ENCODE measurements at regions not wholly inside any gene's neighbourhood (a gene's known extent, or its start where the extent isn't known, plus 50 kb on each side); places are given as distances from the start of the nearest gene placed in this dataset.
A peak's percentile ranks its signal among the peaks of the same experiment; 100 is the strongest.

DNA sequence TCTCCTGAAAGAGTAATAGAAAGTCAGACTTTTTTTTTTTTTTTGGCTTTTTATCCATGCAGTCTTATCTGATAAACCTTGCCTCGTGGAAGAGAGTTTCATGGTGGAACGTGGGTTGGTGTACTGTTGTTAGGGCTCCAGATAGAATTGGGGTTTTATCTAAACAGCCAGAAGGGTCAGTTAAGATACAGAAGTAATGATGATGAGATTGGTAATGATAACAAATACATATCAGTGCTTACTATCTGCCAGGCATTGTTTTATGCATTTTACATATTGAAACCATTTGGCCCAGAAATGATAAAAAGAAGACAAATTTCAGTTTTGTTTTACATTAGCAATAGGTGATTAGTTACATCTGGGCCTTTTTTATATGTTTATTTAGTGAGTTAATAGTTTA lies 372.8 kb upstream of the PRICKLE1 start (continued):
- no peak for TF ChIP-seq ZNF232 (CRISPR knock-in tag; IDR thresholded peaks at IDR 0.05)
- TF ChIP-seq SP1 (CRISPR knock-in tag; conservative IDR thresholded peaks at IDR 0.05) = no peak
- TF ChIP-seq NFATC4 (CRISPR knock-in tag; IDR thresholded peaks at IDR 0.05) = no peak
- no peak for TF ChIP-seq ZNF423 (CRISPR knock-in tag; IDR thresholded peaks at IDR 0.05)
- TF ChIP-seq, protein P1, sequence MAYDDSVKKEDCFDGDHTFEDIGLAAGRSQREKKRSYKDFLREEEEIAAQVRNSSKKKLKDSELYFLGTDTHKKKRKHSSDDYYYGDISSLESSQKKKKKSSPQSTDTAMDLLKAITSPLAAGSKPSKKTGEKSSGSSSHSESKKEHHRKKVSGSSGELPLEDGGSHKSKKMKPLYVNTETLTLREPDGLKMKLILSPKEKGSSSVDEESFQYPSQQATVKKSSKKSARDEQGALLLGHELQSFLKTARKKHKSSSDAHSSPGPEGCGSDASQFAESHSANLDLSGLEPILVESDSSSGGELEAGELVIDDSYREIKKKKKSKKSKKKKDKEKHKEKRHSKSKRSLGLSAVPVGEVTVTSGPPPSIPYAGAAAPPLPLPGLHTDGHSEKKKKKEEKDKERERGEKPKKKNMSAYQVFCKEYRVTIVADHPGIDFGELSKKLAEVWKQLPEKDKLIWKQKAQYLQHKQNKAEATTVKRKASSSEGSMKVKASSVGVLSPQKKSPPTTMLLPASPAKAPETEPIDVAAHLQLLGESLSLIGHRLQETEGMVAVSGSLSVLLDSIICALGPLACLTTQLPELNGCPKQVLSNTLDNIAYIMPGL (CRISPR knock-in tag; IDR thresholded peaks at IDR 0.05) = no peak
- TF ChIP-seq, protein P2, sequence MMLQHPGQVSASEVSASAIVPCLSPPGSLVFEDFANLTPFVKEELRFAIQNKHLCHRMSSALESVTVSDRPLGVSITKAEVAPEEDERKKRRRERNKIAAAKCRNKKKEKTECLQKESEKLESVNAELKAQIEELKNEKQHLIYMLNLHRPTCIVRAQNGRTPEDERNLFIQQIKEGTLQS (CRISPR knock-in tag; conservative IDR thresholded peaks at IDR 0.05) = no peak
- TF ChIP-seq, protein P3, sequence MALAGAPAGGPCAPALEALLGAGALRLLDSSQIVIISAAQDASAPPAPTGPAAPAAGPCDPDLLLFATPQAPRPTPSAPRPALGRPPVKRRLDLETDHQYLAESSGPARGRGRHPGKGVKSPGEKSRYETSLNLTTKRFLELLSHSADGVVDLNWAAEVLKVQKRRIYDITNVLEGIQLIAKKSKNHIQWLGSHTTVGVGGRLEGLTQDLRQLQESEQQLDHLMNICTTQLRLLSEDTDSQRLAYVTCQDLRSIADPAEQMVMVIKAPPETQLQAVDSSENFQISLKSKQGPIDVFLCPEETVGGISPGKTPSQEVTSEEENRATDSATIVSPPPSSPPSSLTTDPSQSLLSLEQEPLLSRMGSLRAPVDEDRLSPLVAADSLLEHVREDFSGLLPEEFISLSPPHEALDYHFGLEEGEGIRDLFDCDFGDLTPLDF (CRISPR knock-in tag; IDR thresholded peaks at IDR 0.05) = no peak
- TF ChIP-seq TP53 (CRISPR knock-in tag; IDR thresholded peaks at IDR 0.05) = no peak
- TF ChIP-seq TEAD4 (CRISPR knock-in tag; IDR thresholded peaks at IDR 0.05) = no peak

DNA sequence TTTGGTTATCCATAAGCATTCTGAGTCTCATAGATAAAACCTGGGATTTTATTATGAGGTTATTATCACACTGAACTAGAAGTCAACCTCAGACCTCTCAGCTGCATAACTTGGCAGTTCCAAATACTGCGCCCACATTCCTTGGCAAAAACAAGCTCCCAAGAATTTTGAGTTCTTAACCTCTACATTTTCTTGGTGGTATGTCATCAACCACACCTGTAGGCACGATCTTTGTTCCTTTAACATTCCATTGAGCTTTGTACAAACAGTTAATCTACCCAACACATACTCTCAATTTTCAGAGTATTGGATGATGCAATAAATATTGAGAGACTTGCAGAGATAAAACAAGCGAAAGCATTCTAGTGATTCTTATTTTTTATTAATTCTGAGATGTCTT lies 371.8 kb upstream of the PRICKLE1 start:
- Mint-ChIP-seq H3K4me3 (no peak overlapping the region), H3K27me3 (ENCODE audit: low read depth) (no peaks in the 10 kb centered on the region), H3K9me3 (no peaks in the 10 kb centered on the region), H3K27ac (0 out of 2 replicates have a peak overlapping the region, but pooled peaks have one; percentile 45), H3K36me3 (no peaks in the 10 kb centered on the region), H3K4me1 (0 out of 2 replicates have a peak, but pooled peaks cover 4% of the 10 kb centered on the region)
- TF ChIP-seq, protein P4, sequence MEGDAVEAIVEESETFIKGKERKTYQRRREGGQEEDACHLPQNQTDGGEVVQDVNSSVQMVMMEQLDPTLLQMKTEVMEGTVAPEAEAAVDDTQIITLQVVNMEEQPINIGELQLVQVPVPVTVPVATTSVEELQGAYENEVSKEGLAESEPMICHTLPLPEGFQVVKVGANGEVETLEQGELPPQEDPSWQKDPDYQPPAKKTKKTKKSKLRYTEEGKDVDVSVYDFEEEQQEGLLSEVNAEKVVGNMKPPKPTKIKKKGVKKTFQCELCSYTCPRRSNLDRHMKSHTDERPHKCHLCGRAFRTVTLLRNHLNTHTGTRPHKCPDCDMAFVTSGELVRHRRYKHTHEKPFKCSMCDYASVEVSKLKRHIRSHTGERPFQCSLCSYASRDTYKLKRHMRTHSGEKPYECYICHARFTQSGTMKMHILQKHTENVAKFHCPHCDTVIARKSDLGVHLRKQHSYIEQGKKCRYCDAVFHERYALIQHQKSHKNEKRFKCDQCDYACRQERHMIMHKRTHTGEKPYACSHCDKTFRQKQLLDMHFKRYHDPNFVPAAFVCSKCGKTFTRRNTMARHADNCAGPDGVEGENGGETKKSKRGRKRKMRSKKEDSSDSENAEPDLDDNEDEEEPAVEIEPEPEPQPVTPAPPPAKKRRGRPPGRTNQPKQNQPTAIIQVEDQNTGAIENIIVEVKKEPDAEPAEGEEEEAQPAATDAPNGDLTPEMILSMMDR (IDR thresholded peaks at IDR 0.05) = no peak
- TF ChIP-seq NR3C1 (CRISPR knock-in tag; conservative IDR thresholded peaks at IDR 0.05; ENCODE audit: low read depth) (no peak), TCF7 (CRISPR knock-in tag; IDR thresholded peaks at IDR 0.05; ENCODE audit: low read depth) (no peak), TEAD4 (CRISPR knock-in tag; IDR thresholded peaks at IDR 0.05) (no peak), TEAD1 (CRISPR knock-in tag; IDR thresholded peaks at IDR 0.05) (no peak), FOXJ3 (CRISPR knock-in tag; IDR thresholded peaks at IDR 0.05; ENCODE audit: borderline replicate concordance) (no peak), SOX15 (CRISPR knock-in tag; IDR thresholded peaks at IDR 0.05) (no peak)
- TF ChIP-seq, protein P5, sequence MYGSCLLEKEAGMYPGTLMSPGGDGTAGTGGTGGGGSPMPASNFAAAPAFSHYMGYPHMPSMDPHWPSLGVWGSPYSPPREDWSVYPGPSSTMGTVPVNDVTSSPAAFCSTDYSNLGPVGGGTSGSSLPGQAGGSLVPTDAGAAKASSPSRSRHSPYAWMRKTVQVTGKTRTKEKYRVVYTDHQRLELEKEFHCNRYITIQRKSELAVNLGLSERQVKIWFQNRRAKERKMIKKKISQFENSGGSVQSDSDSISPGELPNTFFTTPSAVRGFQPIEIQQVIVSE (CRISPR knock-in tag; IDR thresholded peaks at IDR 0.05; ENCODE audit: borderline replicate concordance) = no peak
- TF ChIP-seq, protein P6, sequence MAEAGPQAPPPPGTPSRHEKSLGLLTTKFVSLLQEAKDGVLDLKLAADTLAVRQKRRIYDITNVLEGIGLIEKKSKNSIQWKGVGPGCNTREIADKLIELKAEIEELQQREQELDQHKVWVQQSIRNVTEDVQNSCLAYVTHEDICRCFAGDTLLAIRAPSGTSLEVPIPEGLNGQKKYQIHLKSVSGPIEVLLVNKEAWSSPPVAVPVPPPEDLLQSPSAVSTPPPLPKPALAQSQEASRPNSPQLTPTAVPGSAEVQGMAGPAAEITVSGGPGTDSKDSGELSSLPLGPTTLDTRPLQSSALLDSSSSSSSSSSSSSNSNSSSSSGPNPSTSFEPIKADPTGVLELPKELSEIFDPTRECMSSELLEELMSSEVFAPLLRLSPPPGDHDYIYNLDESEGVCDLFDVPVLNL (CRISPR knock-in tag; IDR thresholded peaks at IDR 0.05; ENCODE audit: borderline replicate concordance, low read depth) = no peak
- TF ChIP-seq, protein P7, sequence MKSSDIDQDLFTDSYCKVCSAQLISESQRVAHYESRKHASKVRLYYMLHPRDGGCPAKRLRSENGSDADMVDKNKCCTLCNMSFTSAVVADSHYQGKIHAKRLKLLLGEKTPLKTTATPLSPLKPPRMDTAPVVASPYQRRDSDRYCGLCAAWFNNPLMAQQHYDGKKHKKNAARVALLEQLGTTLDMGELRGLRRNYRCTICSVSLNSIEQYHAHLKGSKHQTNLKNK (CRISPR knock-in tag; IDR thresholded peaks at IDR 0.05) = no peak
- POLR2A ChIA-PET = no interaction called here
- CTCF ChIA-PET = no interaction called here
- no peak for DNase-seq (ENCODE audit: low spot score)
- no peak for ATAC-seq

Measured in WTC11 (cell line).